ENCODE measurements at regions not wholly inside any gene's neighbourhood (a gene's known extent, or its start where the extent isn't known, plus 50 kb on each side); places are given as distances from the start of the nearest gene placed in this dataset.

GRCh38 chr14:58744801-58745394, 107.1 kb downstream of the DACT1 start:
- no peak for TF ChIP-seq GATA3 (IDR thresholded peaks at IDR 0.05; ENCODE audit: low read depth, low read length)
- TF ChIP-seq GATA2 (IDR thresholded peaks at IDR 0.05; ENCODE audit: low read depth, low read length): no peak
